Kidney capillary endothelial cell (primary cell): ENCODE measurements at regions not wholly inside any gene's neighbourhood (a gene's known extent, or its start where the extent isn't known, plus 50 kb on each side); places are given as distances from the start of the nearest gene placed in this dataset.

Experiments
- DNase-seq: peaks from one replicate; pipeline ENCODE4 v3.0.0-alpha.2; 2018; ENCODE audit warnings: low spot score

- DNase-seq: no peak
These were observed 663.6 kb upstream of the RIOK2 start for GRCh38 chr5:97846643-97847042.

GRCh38 chr5:97847920-97848631 is 665.0 kb upstream of the RIOK2 start:
- no peak for DNase-seq

- no peak for DNase-seq
These were observed 668.0 kb upstream of the RIOK2 start for GRCh38 chr5:97851036-97851435.

- DNase-seq: no peak
These were observed 672.1 kb upstream of the RIOK2 start for GRCh38 chr5:97854871-97855762.

GRCh38 chr5:97874491-97874890 is 691.4 kb upstream of the RIOK2 start:
- no peak for DNase-seq

- no peak for DNase-seq
These were observed 693.2 kb upstream of the RIOK2 start for GRCh38 chr5:97876272-97876671.

GRCh38 chr5:97877588-97877987 is 694.5 kb upstream of the RIOK2 start:
- no peak for DNase-seq

- DNase-seq: no peak
These were observed 705.4 kb upstream of the RIOK2 start for GRCh38 chr5:97888439-97888838.

- no peak for DNase-seq
These were observed 708.9 kb upstream of the RIOK2 start for GRCh38 chr5:97891971-97892370.

GRCh38 chr5:97903742-97904141 is 720.7 kb upstream of the RIOK2 start:
- DNase-seq: no peak

GRCh38 chr5:97906135-97906534 is 723.1 kb upstream of the RIOK2 start:
- DNase-seq: no peak

GRCh38 chr5:97907646-97908400 is 724.8 kb upstream of the RIOK2 start:
- DNase-seq: no peak

GRCh38 chr5:97909541-97909940 is 726.5 kb upstream of the RIOK2 start:
- DNase-seq: no peak

- no peak for DNase-seq
These were observed 731.4 kb upstream of the RIOK2 start for GRCh38 chr5:97914483-97914882.

GRCh38 chr5:97915106-97915505 is 732.1 kb upstream of the RIOK2 start:
- no peak for DNase-seq

GRCh38 chr5:97918057-97918456 is 735.0 kb upstream of the RIOK2 start:
- no peak for DNase-seq

- DNase-seq: no peak
These were observed 735.6 kb upstream of the RIOK2 start for GRCh38 chr5:97918620-97919019.

- no peak for DNase-seq
These were observed 736.7 kb upstream of the RIOK2 start for GRCh38 chr5:97919719-97920118.

GRCh38 chr5:97922776-97923175 is 739.7 kb upstream of the RIOK2 start:
- DNase-seq: no peak

GRCh38 chr5:97923496-97923895 is 740.4 kb upstream of the RIOK2 start:
- no peak for DNase-seq

- no peak for DNase-seq
These were observed 741.0 kb upstream of the RIOK2 start for GRCh38 chr5:97923997-97924396.

- DNase-seq: no peak
These were observed 746.3 kb upstream of the RIOK2 start for GRCh38 chr5:97929383-97929782.

GRCh38 chr5:97931829-97932228 is 748.8 kb upstream of the RIOK2 start:
- no peak for DNase-seq
